ENCODE measurements at regions not wholly inside any gene's neighbourhood (a gene's known extent, or its start where the extent isn't known, plus 50 kb on each side); places are given as distances from the start of the nearest gene placed in this dataset.

DNA sequence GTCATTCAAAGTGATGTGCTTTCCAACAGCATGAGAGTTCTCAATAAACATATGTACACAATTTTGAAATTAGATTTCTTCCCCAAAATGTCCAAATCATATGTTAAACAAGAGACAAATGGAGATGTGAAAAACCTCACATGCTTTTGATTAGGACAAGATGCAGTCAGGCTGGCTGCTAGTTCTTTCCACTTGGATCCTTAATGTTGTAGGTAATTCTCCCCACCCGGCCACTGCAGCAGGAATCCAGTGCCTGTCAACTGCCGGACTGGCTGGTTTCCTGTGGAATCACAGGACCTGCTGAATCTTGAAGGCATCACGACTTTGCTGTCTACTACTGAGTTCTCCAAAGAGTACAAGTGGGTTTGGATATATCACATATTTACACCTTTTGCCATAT, 138.6 kb upstream of the AKR1E2 start:
- DNase-seq, result no peak

DNA sequence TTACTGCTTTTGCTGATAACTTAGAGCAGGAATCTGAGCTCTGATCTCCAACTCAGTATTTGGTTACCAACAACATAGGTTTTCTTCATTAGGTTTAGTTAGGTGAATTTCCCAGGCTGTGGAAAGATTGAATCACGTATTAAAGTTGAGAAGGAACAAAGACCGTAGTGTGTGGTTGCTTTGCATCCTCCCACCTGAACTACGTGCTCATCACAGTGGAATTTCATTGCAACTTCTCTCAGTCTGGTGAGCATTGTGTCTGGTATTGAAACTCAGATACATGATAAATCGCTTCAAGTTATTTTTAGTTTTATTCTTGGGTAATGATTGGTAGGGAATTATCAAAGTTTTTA, 139.4 kb upstream of the AKR1E2 start:
- DNase-seq, result no peak

DNA sequence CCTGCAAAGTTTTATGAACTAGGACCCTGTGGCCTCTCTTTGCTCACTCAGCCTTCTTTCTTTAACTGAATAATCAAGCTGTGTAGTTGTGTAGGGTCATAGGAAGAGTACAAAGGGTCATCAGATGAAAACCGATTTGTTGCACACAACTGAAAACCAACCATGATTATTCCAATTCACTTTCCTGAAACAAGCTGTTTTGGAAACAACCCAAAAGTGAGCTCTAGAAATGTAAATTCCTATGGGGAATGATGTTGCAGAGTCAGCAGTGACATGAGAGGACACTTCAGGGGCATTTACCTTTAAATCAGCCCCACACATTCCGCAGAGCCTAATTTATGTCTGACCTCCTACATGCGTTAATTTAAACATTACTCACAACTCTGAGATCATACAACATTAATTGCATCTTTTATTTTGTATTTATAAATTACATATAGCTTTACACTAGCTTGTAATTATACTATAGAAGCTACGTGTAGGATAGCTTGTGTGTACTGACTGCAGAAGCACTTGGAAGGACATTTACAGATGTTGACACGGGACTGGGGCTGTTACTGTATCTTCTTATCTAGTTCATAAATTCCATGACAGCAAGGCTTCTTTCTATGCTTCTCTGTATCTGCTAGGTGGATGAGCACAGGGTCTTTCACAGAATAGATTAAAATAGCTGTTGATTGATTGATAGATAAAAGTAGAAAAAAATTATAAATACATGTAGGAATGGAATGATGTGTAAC, 139.9 kb upstream of the AKR1E2 start:
- no peak for DNase-seq

DNA sequence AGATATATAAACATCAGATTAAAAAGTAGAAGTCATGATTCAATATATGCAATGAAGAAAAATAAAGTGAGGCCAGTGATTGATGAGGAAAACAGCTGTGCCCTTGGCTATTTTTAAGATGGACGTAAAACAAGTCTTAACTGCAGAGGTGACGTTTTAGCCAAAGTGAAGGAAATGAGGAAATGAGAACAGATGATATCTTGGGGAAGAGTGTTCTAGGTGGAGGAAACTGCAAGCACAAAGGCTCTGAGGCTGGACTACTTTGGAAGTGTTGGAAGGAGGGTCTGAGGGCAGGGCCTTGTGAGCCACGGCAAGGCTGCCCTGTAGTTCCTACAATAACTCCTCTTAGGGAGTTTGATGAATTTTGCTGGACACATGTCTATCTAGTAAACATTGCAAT, 140.5 kb upstream of the AKR1E2 start:
- DNase-seq, result no peak

GRCh38 chr10:4684434-4684833, 141.6 kb upstream of the AKR1E2 start:
- no peak for DNase-seq

DNA sequence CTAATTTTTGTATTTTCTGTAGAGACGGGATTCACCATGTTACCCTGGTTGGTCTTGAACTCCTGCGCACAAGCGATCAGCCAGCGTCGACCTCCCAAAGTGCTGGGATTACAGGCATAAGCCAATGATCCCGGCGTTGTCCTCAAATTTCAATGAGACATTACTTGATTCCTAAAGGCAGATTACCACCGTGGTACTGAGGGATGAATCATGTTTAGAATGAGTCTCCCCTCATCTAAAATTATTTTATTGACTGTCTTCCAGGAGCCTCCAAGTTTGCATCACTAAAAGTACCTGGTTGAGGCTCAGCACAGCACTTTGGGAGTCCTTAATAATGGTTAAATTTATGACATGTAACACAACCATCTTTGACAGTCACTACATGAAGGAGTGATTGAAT, 142.2 kb upstream of the AKR1E2 start:
- no peak for DNase-seq

GRCh38 chr10:4683137-4683536, 142.9 kb upstream of the AKR1E2 start:
- no peak for DNase-seq

- DNase-seq, result no peak
Measured at GRCh38 chr10:4678951-4679671, 146.9 kb upstream of the AKR1E2 start.

DNA sequence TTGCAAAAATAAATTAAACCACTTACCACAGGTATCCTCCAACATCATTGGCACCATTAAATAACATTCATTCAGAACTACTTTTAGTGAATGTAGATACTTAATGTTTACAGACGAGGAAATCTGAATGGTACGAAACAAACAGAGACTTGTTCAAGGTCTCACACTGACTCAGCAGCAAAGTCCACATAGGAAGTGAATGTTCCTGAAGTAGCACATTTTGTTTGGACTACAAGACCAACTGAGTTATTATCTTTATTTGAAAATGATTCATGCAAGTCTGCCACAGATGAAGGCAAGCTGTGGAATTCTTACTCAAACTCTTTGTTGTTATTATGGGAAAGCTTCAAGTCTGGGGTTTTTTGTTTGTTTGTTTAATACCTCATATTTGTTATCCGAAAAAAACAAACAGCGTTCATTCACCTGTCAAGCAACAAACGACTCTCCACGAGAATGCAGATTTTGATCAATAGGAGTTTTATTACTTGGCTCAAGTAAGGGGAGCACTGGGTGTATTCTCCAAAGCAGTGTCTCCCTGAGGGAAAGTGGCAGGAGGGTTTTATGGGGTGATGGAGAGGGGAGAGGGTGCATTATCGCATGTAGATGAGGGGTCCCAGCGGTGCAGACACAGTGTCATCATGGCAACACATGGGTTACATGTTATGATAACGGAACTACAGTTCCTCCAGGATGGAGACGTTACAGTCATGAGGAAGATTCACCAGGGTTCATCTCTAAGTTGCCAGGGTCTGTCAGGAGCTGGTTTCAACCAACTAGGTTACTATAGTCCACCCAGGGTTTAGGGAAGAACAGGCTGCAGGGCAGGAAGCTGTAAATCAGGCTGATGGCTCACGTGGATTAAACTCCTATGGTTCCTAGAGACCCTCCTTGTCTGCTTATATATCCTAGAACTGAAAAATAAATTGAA, 147.7 kb upstream of the AKR1E2 start:
- DNase-seq, result no peak

GRCh38 chr10:4677296-4678021, 148.5 kb upstream of the AKR1E2 start:
- no peak for DNase-seq

DNA sequence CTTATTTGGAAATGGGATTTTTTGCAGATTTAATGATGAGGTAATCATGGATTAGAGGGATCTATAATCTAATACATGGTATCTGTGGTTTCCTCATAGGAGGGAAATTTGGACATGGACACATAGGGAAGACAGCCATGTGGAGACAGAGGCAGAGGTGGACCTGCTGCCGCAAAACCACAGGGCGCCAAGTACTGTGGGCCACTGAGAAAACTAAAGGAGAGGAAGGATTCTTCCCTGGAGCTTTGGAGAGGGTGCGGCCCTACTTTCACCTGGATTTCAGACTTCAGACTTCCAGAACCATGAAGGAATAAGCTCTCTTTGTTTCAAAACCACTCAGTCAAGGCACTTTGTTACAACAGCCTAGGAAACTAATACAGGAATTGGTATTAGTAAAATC, 149.4 kb upstream of the AKR1E2 start:
- no peak for DNase-seq

- DNase-seq, result no peak
Measured at GRCh38 chr10:4675808-4676207, 150.2 kb upstream of the AKR1E2 start.

GRCh38 chr10:4673279-4674040, 152.5 kb upstream of the AKR1E2 start:
- DNase-seq, result no peak

DNA sequence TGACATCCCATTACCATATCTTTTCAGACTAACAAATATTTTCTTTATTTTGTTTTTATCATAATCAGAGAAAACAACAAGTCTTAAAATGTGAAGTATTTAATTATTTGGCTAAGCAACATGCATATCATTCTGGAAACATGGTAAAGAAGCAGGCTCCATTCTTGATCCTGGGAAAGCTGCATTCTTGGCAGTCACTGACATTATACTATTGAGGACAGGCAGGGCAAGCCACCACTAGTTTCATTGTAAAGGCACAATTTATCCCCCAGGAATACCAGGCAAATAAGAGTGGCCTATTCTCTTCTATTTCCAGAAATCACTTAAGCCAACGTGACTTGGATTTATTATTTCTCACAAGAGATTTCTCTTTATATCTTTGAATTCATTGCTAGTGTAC, 153.8 kb upstream of the AKR1E2 start:
- no peak for DNase-seq

DNA sequence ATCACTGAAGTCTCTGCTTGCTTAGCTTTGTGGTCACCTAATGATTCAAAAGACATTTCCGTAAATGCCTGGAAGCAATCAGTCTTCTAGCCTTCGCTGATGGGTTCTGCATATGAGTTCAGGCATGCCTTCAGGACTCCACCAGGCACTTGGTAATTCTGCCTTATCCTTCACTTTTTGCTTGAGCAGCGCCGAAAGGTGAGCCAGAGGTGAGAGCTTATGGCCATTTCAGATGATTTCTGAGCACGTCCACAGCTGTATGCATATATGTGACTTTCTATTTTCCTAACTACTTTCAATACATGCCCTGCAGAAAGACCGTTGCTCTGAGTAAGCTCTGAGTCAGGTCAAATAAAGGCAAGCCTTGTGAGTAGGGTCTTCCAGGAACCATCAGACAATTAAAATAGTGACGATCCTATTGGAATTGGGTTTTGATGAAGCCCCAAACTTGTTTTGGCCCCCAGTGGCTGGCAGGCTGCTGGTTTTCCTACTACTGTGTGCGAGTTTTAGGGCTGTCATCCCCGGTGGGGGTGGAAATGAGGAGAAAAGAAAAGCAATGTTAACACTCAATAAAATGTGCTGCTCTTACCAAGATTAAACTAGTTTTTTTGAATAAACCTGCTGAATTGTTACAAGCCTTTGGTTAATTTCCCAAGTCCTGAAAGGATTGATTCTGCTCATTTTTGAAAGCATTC, 154.4 kb upstream of the AKR1E2 start:
- DNase-seq, result no peak

GRCh38 chr10:4670737-4671136, 155.3 kb upstream of the AKR1E2 start:
- no peak for DNase-seq

GRCh38 chr10:4669585-4669984, 156.4 kb upstream of the AKR1E2 start:
- no peak for DNase-seq

GRCh38 chr10:4663162-4663992, 162.6 kb upstream of the AKR1E2 start:
- DNase-seq, result no peak

- DNase-seq, result no peak
Measured at GRCh38 chr10:4662576-4663161, 163.3 kb upstream of the AKR1E2 start.
